Keratinocyte (primary cell): ENCODE measurements at regions not wholly inside any gene's neighbourhood (a gene's known extent, or its start where the extent isn't known, plus 50 kb on each side); places are given as distances from the start of the nearest gene placed in this dataset.

ENCODE experiments used
- DNase-seq: peaks from one replicate; pipeline ENCODE4 v3.0.0-alpha.2; 2011; ENCODE audit warnings: low read depth, missing footprints, low spot score
- FAIRE-seq: peaks from 2 replicates; lab custom pipeline; 2011; peaks lifted over from hg19 to GRCh38; lab: Jason Lieb, UNC
- H2AFZ ChIP-seq: 2 replicates; pipeline ENCODE4 v1.6.0; 2012; ENCODE audit warnings: low read length, control low read depth, inconsistent platforms; ENCODE audit not compliant: control insufficient read depth
- H3K27ac ChIP-seq: 2 replicates; pipeline ENCODE4 v1.5.1; 2011; ENCODE audit warnings: low read length; ENCODE audit not compliant: control insufficient read depth, insufficient read depth
- H3K27me3 ChIP-seq: 3 replicates; pipeline ENCODE4 v1.6.0; 2011; ENCODE audit warnings: low read length; ENCODE audit not compliant: control insufficient read depth, insufficient read depth; ENCODE audit errors: extremely low read depth
- H3K36me3 ChIP-seq, 2 experiments: 2 replicates in 1 of 2; 3 replicates in 1 of 2; pipeline ENCODE4 v1.5.1; 2011; ENCODE audit warnings: low read length in 2 of 2, mild to moderate bottlenecking in 1 of 2; ENCODE audit not compliant: control insufficient read depth in 2 of 2, insufficient read depth in 2 of 2; ENCODE audit errors: extremely low read depth in 1 of 2
- H3K4me1 ChIP-seq: 3 replicates; pipeline ENCODE4 v1.5.1; 2011; ENCODE audit warnings: low read length; ENCODE audit not compliant: control insufficient read depth, insufficient read depth; ENCODE audit errors: extremely low read depth
- H3K4me2 ChIP-seq: 3 replicates; pipeline ENCODE4 v1.6.0; 2011; ENCODE audit warnings: low read depth, low read length; ENCODE audit not compliant: control insufficient read depth, insufficient read depth; ENCODE audit errors: extremely low read depth
- H3K4me3 ChIP-seq, 3 experiments: fragments of 200-600 bp in 1 of 3; sonication (generic) in 1 of 3; 2 replicates in 2 of 3; 3 replicates in 1 of 3; pipeline ENCODE4 v1.5.1; 2011 to 2016; ENCODE audit warnings: low read length in 3 of 3, mild to moderate bottlenecking in 3 of 3, control low read depth in 2 of 3, inconsistent platforms in 1 of 3, low read depth in 1 of 3, mixed read lengths in 1 of 3, mixed run types in 1 of 3, moderate library complexity in 1 of 3; ENCODE audit not compliant: control insufficient read depth in 2 of 3, insufficient read depth in 2 of 3; ENCODE audit errors: extremely low read depth in 1 of 3
- H3K79me2 ChIP-seq: 2 replicates; pipeline ENCODE4 v1.6.0; 2012; ENCODE audit warnings: low read length; ENCODE audit not compliant: control insufficient read depth, insufficient read depth
- H3K9ac ChIP-seq: 3 replicates; pipeline ENCODE4 v1.6.0; 2011; ENCODE audit warnings: low read length; ENCODE audit not compliant: control insufficient read depth, insufficient read depth; ENCODE audit errors: extremely low read depth
- H3K9me1 ChIP-seq: 3 replicates; pipeline ENCODE4 v1.6.0; 2011; ENCODE audit warnings: low read length; ENCODE audit not compliant: control insufficient read depth, insufficient read depth; ENCODE audit errors: extremely low read depth
- H3K9me3 ChIP-seq: 2 replicates; pipeline ENCODE4 v1.5.1; 2012; ENCODE audit warnings: low read depth, low read length; ENCODE audit not compliant: control insufficient read depth
- H4K20me1 ChIP-seq: 3 replicates; pipeline ENCODE4 v1.6.0; 2011; ENCODE audit warnings: low read length; ENCODE audit not compliant: control insufficient read depth, insufficient read depth; ENCODE audit errors: extremely low read depth
- CTCF ChIP-seq, 3 experiments: IDR thresholded peaks in 1 of 3; conservative IDR thresholded peaks in 1 of 3; optimal IDR thresholded peaks in 1 of 3; 2 replicates in 2 of 3; 3 replicates in 1 of 3; pipeline versions ENCODE3 to v1.5.1; 2011; ENCODE audit warnings: low read length in 3 of 3, mild to moderate bottlenecking in 3 of 3, moderate library complexity in 2 of 3, control low read depth in 1 of 3, inconsistent platforms in 1 of 3; ENCODE audit not compliant: insufficient read depth in 2 of 3; ENCODE audit errors: extremely low read depth in 1 of 3
- EZH2 ChIP-seq: IDR thresholded peaks from one replicate; pipeline ENCODE4 v1.6.1; 2012; ENCODE audit warnings: inconsistent platforms, mild to moderate bottlenecking, low read length, moderate library complexity
- dilution Hi-C: fragments of 300-500 bp; cut with MboI; formaldehyde crosslinking; loops from one replicate; pipeline ENCODE4 v1.7.0; 2020; ENCODE audit warnings: low sequenced_read_pairs; ENCODE audit not compliant: extremely low pct_ligation_motif_present

GRCh38 chr15:46872286-46872980 is 844.9 kb upstream of the SEMA6D start:
- H3K9me1 ChIP-seq, result no peaks in the 10 kb centered on the region

GRCh38 chr15:46872981-46873330 is 844.3 kb upstream of the SEMA6D start:
- Histone ChIP-seq H4K20me1 (no peaks in the 10 kb centered on the region), H3K4me3 (no peak overlapping the region), H3K4me1 (no peaks in the 10 kb centered on the region), H3K27me3 (no peaks in the 10 kb centered on the region), H3K9ac (no peak overlapping the region), H3K27ac (no peak overlapping the region), H3K4me2 (no peak overlapping the region), H3K9me3 (no peaks in the 10 kb centered on the region), H3K36me3 (no peaks in the 10 kb centered on the region), H3K79me2 (no peaks in the 10 kb centered on the region), H3K9me1 (no peaks in the 10 kb centered on the region), H2AFZ (no peak overlapping the region)
- FAIRE-seq (no peak), DNase-seq (no peak)
- no peak for TF ChIP-seq EZH2
- no peak for TF ChIP-seq CTCF (optimal IDR thresholded peaks at IDR 0.05 in 1 of 3, IDR thresholded peaks at IDR 0.05 in 1 of 3, conservative IDR thresholded peaks at IDR 0.05 in 1 of 3; ENCODE audit: extremely low read depth in 1 of 3, insufficient read depth in 2 of 3, low read length in 3 of 3)
- dilution Hi-C loops, result no loop called here

More at GRCh38 chr15:46872286-46872980, 844.9 kb upstream of the SEMA6D start:
- TF ChIP-seq CTCF (optimal IDR thresholded peaks at IDR 0.05 in 1 of 3, IDR thresholded peaks at IDR 0.05 in 1 of 3, conservative IDR thresholded peaks at IDR 0.05 in 1 of 3; ENCODE audit: extremely low read depth in 1 of 3, insufficient read depth in 2 of 3, low read length in 3 of 3) (no peak), EZH2 (no peak)
- Histone ChIP-seq H3K9ac (no peak overlapping the region), H3K4me1 (no peaks in the 10 kb centered on the region), H3K4me3 (no peak overlapping the region), H3K27ac (no peak overlapping the region), H3K36me3 (no peaks in the 10 kb centered on the region), H4K20me1 (no peaks in the 10 kb centered on the region), H3K4me2 (no peak overlapping the region), H3K27me3 (no peaks in the 10 kb centered on the region), H2AFZ (no peak overlapping the region), H3K9me3 (no peaks in the 10 kb centered on the region), H3K79me2 (no peaks in the 10 kb centered on the region)
- no peak for DNase-seq
- dilution Hi-C loops, result no loop called here
- FAIRE-seq, result no peak
